Esophagus muscularis mucosa (tissue), 3 donors: ENCODE measurements at regions not wholly inside any gene's neighbourhood (a gene's known extent, or its start where the extent isn't known, plus 50 kb on each side); places are given as distances from the start of the nearest gene placed in this dataset.

Source experiments
- POLR2A ChIP-seq: fragments of 450-650 bp; IDR thresholded peaks from one replicate; pipeline ENCODE4 v1.6.1; 2017; ENCODE audit warnings: antibody characterized with exemption, moderate library complexity, mild to moderate bottlenecking, low read depth
- TF ChIP-seq, protein P1 (sequence below), 3 experiments: fragments of 200-600 bp in 2 of 3; fragments of 450-650 bp in 1 of 3; sonication (generic) in 2 of 3; IDR thresholded peaks; one replicate each; pipeline ENCODE4 v1.5.1; 2017 to 2019; ENCODE audit warnings: antibody characterized with exemption in 3 of 3, mild to moderate bottlenecking in 2 of 3, moderate library complexity in 1 of 3

DNA sequence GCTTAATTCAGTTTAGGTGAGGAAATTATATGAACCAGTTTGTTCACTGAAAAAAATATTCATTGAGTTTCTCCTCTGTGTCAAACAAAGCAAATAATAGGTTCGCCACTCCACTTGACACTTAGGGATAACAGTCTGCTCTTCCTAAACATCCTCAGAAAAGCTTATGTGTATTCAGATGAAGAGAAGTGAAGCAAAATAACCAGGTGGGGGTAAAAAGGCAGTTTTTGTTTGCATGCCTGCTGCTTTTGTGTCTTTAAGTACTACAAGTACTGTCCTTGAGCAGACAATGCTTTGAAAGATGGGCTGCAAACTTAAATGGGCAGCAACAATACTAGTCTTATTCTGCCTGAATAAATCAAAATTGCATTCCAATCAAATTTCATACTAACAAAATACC, 910.7 kb upstream of the MDGA2 start:
- TF ChIP-seq, protein P1, sequence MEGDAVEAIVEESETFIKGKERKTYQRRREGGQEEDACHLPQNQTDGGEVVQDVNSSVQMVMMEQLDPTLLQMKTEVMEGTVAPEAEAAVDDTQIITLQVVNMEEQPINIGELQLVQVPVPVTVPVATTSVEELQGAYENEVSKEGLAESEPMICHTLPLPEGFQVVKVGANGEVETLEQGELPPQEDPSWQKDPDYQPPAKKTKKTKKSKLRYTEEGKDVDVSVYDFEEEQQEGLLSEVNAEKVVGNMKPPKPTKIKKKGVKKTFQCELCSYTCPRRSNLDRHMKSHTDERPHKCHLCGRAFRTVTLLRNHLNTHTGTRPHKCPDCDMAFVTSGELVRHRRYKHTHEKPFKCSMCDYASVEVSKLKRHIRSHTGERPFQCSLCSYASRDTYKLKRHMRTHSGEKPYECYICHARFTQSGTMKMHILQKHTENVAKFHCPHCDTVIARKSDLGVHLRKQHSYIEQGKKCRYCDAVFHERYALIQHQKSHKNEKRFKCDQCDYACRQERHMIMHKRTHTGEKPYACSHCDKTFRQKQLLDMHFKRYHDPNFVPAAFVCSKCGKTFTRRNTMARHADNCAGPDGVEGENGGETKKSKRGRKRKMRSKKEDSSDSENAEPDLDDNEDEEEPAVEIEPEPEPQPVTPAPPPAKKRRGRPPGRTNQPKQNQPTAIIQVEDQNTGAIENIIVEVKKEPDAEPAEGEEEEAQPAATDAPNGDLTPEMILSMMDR (IDR thresholded peaks at IDR 0.05): no peak
- TF ChIP-seq POLR2A: no peak
